Astrocyte (in vitro differentiated cells and primary cell): ENCODE measurements at regions not wholly inside any gene's neighbourhood (a gene's known extent, or its start where the extent isn't known, plus 50 kb on each side); places are given as distances from the start of the nearest gene placed in this dataset.

Experiments used
- EZH2 ChIP-seq: IDR thresholded peaks from 2 replicates; pipeline ENCODE4 v1.6.1; 2012; ENCODE audit warnings: mild to moderate bottlenecking, low read length, inconsistent platforms; ENCODE audit not compliant: insufficient read depth
- TF ChIP-seq, protein P1 (sequence below): IDR thresholded peaks from 2 replicates; pipeline ENCODE4 v1.5.1; 2011; ENCODE audit warnings: low read depth, mild to moderate bottlenecking, inconsistent platforms, low read length, moderate library complexity; ENCODE audit not compliant: insufficient read depth

DNA sequence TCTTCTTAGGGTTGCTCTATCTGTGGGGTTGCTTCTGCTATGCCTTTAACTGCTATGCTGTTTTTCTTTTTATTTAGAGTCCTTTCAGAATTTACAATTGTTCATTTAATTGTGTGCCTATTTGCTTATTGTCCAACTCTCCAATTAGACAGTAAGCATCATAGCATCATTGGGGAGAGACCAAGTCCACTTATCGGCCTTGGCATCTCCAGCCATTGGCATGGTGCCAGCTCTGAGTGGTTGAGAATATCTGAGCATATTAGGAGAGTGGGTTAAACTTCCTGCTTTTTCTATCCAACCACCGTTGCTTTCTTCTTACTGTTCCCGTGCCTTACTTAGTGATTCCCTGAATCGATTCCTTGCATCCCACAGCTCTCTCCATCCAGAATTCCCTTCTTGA lies 535.0 kb downstream of the AJAP1 start:
- TF ChIP-seq EZH2 = no peak
- TF ChIP-seq, protein P1, sequence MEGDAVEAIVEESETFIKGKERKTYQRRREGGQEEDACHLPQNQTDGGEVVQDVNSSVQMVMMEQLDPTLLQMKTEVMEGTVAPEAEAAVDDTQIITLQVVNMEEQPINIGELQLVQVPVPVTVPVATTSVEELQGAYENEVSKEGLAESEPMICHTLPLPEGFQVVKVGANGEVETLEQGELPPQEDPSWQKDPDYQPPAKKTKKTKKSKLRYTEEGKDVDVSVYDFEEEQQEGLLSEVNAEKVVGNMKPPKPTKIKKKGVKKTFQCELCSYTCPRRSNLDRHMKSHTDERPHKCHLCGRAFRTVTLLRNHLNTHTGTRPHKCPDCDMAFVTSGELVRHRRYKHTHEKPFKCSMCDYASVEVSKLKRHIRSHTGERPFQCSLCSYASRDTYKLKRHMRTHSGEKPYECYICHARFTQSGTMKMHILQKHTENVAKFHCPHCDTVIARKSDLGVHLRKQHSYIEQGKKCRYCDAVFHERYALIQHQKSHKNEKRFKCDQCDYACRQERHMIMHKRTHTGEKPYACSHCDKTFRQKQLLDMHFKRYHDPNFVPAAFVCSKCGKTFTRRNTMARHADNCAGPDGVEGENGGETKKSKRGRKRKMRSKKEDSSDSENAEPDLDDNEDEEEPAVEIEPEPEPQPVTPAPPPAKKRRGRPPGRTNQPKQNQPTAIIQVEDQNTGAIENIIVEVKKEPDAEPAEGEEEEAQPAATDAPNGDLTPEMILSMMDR = no peak
